ENCODE measurements at regions not wholly inside any gene's neighbourhood (a gene's known extent, or its start where the extent isn't known, plus 50 kb on each side); places are given as distances from the start of the nearest gene placed in this dataset.

DNA sequence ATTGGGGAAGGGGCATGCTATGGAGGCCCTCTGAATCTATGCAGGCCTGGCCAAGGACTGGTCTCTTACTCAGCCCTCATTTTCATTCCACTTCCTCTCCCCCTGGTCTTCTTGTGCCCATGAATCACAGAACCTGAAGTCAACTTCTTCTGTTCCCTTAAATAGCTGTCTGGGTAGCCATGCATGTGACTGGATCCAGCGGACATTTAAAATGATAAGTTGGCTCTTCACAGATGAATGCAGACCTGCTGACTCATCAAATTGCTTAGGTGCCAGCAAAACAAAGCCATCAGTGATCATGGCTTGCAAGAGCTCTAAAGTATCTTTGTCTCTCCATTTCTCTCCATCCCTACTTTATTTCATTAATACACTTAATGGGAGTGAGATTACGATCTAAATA lies 90.1 kb upstream of the CADPS start:
- TF ChIP-seq, protein P1, sequence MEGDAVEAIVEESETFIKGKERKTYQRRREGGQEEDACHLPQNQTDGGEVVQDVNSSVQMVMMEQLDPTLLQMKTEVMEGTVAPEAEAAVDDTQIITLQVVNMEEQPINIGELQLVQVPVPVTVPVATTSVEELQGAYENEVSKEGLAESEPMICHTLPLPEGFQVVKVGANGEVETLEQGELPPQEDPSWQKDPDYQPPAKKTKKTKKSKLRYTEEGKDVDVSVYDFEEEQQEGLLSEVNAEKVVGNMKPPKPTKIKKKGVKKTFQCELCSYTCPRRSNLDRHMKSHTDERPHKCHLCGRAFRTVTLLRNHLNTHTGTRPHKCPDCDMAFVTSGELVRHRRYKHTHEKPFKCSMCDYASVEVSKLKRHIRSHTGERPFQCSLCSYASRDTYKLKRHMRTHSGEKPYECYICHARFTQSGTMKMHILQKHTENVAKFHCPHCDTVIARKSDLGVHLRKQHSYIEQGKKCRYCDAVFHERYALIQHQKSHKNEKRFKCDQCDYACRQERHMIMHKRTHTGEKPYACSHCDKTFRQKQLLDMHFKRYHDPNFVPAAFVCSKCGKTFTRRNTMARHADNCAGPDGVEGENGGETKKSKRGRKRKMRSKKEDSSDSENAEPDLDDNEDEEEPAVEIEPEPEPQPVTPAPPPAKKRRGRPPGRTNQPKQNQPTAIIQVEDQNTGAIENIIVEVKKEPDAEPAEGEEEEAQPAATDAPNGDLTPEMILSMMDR (IDR thresholded peaks at IDR 0.05; ENCODE audit: poor library complexity, severe bottlenecking), result no peak
- TF ChIP-seq POLR2AphosphoS5 (IDR thresholded peaks at IDR 0.05), result no peak
- TF ChIP-seq EZH2 (IDR thresholded peaks at IDR 0.05; ENCODE audit: borderline replicate concordance, insufficient read depth, low read length, poor library complexity, severe bottlenecking), result no peak
- no peak for TF ChIP-seq RAD21 (conservative IDR thresholded peaks at IDR 0.05)

All from neural cell (in vitro differentiated cells).